MM.1S (cell line): ENCODE measurements at regions not wholly inside any gene's neighbourhood (a gene's known extent, or its start where the extent isn't known, plus 50 kb on each side); places are given as distances from the start of the nearest gene placed in this dataset.

ENCODE experiments used
- EZH2 ChIP-seq: fragments of 300-600 bp; sonication (generic); optimal IDR thresholded peaks from 2 replicates; pipeline ENCODE3; 2017; ENCODE audit warnings: low read depth, mild to moderate bottlenecking, antibody characterized with exemption, low read length, mixed read lengths
- TF ChIP-seq, protein P1 (sequence below): fragments of 300-600 bp; sonication (generic); IDR thresholded peaks from 2 replicates; pipeline ENCODE4 v1.5.1; 2016; ENCODE audit warnings: antibody characterized with exemption, low read length, mixed read lengths

GRCh38 chr2:118474541-118474920 is 372.9 kb downstream of the EN1 start:
- TF ChIP-seq, protein P1, sequence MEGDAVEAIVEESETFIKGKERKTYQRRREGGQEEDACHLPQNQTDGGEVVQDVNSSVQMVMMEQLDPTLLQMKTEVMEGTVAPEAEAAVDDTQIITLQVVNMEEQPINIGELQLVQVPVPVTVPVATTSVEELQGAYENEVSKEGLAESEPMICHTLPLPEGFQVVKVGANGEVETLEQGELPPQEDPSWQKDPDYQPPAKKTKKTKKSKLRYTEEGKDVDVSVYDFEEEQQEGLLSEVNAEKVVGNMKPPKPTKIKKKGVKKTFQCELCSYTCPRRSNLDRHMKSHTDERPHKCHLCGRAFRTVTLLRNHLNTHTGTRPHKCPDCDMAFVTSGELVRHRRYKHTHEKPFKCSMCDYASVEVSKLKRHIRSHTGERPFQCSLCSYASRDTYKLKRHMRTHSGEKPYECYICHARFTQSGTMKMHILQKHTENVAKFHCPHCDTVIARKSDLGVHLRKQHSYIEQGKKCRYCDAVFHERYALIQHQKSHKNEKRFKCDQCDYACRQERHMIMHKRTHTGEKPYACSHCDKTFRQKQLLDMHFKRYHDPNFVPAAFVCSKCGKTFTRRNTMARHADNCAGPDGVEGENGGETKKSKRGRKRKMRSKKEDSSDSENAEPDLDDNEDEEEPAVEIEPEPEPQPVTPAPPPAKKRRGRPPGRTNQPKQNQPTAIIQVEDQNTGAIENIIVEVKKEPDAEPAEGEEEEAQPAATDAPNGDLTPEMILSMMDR, result no peak
- TF ChIP-seq EZH2, result no peak
